ENCODE measurements at regions not wholly inside any gene's neighbourhood (a gene's known extent, or its start where the extent isn't known, plus 50 kb on each side); places are given as distances from the start of the nearest gene placed in this dataset.

DNA sequence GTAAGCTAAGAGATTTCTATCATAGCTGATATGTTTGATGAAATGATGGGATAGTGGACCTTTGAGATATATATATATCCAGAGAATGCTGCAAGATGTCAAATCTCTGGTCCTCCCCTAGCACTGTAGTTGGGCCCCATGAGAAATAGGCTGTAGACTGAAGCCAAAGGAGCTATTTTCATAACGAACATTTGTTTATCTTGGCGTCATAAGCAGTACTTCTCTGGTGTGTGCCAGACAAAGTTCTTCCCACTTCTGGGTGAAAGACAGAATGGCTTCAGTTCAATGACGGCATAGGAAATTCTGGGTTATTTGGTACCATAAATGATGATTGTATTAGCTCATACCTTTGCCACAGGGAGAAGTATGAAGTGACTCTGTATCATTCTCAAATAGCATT is 534.3 kb downstream of the SOX5 start:
- no peak for DNase-seq (ENCODE audit: low read depth)
- H3K4me3 ChIP-seq (ENCODE audit: low read depth, low read length), result no peak overlapping the region
- TF ChIP-seq, protein P1, sequence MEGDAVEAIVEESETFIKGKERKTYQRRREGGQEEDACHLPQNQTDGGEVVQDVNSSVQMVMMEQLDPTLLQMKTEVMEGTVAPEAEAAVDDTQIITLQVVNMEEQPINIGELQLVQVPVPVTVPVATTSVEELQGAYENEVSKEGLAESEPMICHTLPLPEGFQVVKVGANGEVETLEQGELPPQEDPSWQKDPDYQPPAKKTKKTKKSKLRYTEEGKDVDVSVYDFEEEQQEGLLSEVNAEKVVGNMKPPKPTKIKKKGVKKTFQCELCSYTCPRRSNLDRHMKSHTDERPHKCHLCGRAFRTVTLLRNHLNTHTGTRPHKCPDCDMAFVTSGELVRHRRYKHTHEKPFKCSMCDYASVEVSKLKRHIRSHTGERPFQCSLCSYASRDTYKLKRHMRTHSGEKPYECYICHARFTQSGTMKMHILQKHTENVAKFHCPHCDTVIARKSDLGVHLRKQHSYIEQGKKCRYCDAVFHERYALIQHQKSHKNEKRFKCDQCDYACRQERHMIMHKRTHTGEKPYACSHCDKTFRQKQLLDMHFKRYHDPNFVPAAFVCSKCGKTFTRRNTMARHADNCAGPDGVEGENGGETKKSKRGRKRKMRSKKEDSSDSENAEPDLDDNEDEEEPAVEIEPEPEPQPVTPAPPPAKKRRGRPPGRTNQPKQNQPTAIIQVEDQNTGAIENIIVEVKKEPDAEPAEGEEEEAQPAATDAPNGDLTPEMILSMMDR (IDR thresholded peaks at IDR 0.05; ENCODE audit: insufficient read depth, low read length), result no peak

DNA sequence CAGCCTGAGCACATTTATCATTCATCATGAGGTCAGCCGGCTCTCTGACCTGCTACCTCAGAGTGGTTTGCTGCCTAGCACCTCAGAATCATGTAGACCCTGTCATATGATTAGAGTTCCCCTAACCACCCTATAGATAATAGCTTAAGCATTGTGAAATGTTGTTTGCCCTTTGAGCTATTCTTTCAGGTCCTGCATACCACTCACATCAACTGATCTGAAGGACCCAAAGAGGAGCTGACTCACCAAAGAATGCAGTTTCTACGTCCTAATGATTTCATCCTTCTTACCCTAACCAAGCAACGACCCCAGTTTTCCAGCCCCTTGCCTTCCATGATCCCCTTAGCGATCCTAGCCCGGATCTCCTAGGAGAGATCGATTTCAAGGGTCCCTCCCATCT is 527.9 kb downstream of the SOX5 start:
- no peak overlapping the region for H3K4me3 ChIP-seq (ENCODE audit: low read depth, low read length)
- TF ChIP-seq, protein P1 (IDR thresholded peaks at IDR 0.05; ENCODE audit: insufficient read depth, low read length), result no peak
- DNase-seq (ENCODE audit: low read depth), result no peak

DNA sequence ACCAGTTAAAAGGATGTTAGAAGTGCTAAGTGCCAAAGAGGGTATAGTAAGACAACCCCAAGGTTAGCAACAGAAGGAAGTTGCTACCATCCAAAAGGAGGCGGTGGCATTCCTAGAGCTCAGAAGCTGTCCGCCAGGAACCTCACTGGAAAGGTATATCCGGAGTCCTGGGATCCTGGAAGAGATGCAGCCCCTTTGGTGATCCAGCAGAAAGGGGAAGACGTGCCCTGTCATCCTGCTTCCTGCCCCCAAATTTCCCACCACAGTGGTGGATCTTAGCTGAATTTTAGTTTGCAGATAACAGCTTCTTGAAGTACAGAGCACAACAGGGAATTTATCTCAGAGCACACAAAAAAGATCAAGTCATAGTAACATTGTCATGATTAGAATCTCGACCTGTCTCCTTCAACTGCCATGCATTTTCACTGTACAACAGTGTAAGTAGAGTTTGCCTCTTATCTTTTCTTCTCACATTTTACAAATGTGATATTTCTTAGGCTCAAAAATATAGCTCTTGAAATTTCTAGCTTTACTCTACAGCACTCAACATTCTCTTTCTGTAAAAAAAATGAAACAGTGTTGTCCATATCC is 526.3 kb downstream of the SOX5 start:
- TF ChIP-seq, protein P1 (IDR thresholded peaks at IDR 0.05; ENCODE audit: insufficient read depth, low read length), result no peak
- no peak for DNase-seq (ENCODE audit: low read depth)
- no peak overlapping the region for H3K4me3 ChIP-seq (ENCODE audit: low read depth, low read length)

DNA sequence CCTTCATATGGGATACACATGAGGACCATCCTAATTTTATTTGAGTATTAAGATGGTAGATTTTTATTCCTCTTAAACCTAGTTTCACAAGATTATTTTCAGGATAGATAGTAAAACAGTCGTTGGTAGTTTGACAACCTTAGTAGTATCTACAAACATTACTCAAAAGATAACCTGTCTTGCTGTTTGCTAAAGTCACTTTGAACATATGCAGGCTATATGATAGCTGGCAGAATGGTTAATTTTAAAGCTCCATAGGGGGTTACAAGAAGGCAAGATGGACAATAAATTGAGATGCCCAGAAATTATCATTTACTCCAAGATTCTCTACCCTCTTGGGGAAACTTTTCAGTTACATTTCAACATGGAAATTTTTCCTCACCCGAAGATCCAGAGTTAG is 525.7 kb downstream of the SOX5 start:
- H3K4me3 ChIP-seq (ENCODE audit: low read depth, low read length), result no peak overlapping the region
- DNase-seq (ENCODE audit: low read depth), result no peak
- TF ChIP-seq, protein P1 (IDR thresholded peaks at IDR 0.05; ENCODE audit: insufficient read depth, low read length), result no peak

DNA sequence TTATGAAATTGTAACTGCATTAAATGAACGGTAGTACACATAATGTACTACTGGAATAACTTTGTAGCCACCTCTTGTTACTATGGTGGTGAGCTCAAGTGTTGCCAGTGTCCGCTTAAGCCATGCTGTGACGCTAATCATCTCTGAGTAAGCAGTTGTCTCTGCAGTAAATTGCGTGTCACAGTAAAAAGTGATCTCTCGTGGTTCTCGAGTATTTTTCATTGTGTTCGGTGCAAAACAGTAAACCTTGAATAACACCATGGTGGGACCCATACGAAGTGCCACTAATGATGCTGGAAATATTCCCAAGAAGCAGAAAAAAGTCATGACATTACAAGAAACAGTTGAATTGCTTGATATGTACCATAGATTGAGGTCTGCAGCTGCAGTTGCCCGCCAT is 524.8 kb downstream of the SOX5 start:
- no peak overlapping the region for H3K4me3 ChIP-seq (ENCODE audit: low read depth, low read length)
- TF ChIP-seq, protein P1 (IDR thresholded peaks at IDR 0.05; ENCODE audit: insufficient read depth, low read length), result no peak
- DNase-seq (ENCODE audit: low read depth), result no peak

DNA sequence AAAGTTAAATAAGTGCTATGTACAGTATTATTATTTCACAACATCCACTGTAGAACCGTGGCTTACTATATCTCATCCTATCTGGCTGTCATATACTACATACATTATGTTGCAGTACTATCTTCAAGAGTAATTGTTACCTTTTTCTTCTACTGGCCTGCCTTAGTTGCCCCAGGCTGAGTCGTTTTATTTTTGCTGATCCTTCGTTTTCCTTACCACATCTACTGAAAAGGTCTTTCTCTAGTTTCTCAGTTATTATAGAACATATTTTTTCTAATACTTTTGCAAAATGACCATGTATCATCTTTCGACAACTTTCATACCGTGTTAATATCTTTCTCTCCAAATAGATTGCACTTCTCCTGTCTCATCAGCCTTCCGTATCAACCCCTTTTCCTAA is 523.1 kb downstream of the SOX5 start:
- TF ChIP-seq, protein P1 (IDR thresholded peaks at IDR 0.05; ENCODE audit: insufficient read depth, low read length), result no peak
- H3K4me3 ChIP-seq (ENCODE audit: low read depth, low read length), result no peak overlapping the region
- DNase-seq (ENCODE audit: low read depth), result no peak

DNA sequence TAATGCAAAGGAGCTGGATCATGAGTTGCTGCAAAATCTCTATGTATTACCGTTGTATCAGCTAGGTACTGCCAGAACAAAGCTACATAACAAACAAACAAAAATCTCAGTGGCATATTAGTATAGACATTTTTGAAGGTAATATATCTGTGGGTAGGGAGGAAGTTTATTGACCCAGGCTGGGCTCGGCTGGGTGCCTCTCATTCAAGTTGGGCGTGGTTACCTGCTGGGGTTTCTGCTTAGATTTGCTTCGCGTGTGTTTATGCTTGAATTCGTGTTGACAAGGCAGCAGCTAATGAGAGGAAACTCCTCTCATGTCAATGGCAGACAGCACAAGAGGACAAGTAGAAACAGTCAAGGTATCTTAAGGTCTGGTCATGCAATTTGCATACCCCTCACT is 520.7 kb downstream of the SOX5 start:
- no peak for DNase-seq (ENCODE audit: low read depth)
- no peak overlapping the region for H3K4me3 ChIP-seq (ENCODE audit: low read depth, low read length)
- TF ChIP-seq, protein P1 (IDR thresholded peaks at IDR 0.05; ENCODE audit: insufficient read depth, low read length), result no peak

Data from fibroblast of the aortic adventitia (primary cell).